ENCODE measurements at regions not wholly inside any gene's neighbourhood (a gene's known extent, or its start where the extent isn't known, plus 50 kb on each side); places are given as distances from the start of the nearest gene placed in this dataset.

DNA sequence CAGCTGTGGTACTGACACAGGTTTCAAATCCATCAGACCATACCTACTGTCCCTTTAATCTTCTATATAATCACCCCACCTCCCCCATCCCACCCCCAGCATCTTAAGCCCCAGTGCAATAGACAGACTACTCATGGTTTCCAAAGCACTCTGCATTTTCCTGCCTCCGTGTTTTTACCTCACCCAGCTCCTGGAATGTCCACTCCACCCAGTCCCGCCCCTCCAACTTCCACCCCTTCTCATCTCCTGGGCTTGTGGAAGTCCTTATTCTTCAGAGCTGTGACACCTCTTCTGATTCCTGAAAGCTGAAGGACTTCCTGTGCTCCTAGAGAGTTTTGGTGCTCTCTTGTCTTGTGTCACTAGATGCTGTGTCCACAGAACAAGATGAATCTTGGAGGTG is 94.3 kb downstream of the EFNB1 start:
- TF ChIP-seq SIN3A (IDR thresholded peaks at IDR 0.05; ENCODE audit: borderline replicate concordance, insufficient read depth, low read depth, low read length) (no peak), POLR2AphosphoS5 (IDR thresholded peaks at IDR 0.05; ENCODE audit: low read depth, low read length) (no peak), TCF7L2 (IDR thresholded peaks at IDR 0.05; ENCODE audit: low read depth, low read length) (no peak)
- TF ChIP-seq, protein P1, sequence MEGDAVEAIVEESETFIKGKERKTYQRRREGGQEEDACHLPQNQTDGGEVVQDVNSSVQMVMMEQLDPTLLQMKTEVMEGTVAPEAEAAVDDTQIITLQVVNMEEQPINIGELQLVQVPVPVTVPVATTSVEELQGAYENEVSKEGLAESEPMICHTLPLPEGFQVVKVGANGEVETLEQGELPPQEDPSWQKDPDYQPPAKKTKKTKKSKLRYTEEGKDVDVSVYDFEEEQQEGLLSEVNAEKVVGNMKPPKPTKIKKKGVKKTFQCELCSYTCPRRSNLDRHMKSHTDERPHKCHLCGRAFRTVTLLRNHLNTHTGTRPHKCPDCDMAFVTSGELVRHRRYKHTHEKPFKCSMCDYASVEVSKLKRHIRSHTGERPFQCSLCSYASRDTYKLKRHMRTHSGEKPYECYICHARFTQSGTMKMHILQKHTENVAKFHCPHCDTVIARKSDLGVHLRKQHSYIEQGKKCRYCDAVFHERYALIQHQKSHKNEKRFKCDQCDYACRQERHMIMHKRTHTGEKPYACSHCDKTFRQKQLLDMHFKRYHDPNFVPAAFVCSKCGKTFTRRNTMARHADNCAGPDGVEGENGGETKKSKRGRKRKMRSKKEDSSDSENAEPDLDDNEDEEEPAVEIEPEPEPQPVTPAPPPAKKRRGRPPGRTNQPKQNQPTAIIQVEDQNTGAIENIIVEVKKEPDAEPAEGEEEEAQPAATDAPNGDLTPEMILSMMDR (IDR thresholded peaks at IDR 0.05), result no peak
- TF ChIP-seq, protein P2, sequence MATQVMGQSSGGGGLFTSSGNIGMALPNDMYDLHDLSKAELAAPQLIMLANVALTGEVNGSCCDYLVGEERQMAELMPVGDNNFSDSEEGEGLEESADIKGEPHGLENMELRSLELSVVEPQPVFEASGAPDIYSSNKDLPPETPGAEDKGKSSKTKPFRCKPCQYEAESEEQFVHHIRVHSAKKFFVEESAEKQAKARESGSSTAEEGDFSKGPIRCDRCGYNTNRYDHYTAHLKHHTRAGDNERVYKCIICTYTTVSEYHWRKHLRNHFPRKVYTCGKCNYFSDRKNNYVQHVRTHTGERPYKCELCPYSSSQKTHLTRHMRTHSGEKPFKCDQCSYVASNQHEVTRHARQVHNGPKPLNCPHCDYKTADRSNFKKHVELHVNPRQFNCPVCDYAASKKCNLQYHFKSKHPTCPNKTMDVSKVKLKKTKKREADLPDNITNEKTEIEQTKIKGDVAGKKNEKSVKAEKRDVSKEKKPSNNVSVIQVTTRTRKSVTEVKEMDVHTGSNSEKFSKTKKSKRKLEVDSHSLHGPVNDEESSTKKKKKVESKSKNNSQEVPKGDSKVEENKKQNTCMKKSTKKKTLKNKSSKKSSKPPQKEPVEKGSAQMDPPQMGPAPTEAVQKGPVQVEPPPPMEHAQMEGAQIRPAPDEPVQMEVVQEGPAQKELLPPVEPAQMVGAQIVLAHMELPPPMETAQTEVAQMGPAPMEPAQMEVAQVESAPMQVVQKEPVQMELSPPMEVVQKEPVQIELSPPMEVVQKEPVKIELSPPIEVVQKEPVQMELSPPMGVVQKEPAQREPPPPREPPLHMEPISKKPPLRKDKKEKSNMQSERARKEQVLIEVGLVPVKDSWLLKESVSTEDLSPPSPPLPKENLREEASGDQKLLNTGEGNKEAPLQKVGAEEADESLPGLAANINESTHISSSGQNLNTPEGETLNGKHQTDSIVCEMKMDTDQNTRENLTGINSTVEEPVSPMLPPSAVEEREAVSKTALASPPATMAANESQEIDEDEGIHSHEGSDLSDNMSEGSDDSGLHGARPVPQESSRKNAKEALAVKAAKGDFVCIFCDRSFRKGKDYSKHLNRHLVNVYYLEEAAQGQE (IDR thresholded peaks at IDR 0.05; ENCODE audit: insufficient read depth in 1 of 2, low read depth in 2 of 2, low read length in 1 of 2), result no peak
